Kidney (tissue), 13 donors: ENCODE measurements at regions not wholly inside any gene's neighbourhood (a gene's known extent, or its start where the extent isn't known, plus 50 kb on each side); places are given as distances from the start of the nearest gene placed in this dataset.

Experiments used
- DNase-seq, 5 donors: peaks; one replicate each; pipeline ENCODE4 v3.0.0-alpha.2; 2013 to 2020
- FAIRE-seq: peaks from 2 replicates; lab custom pipeline; 2012; peaks lifted over from hg19 to GRCh38; lab: Jason Lieb, UNC
- H3K27ac ChIP-seq, 2 donors: one replicate each; pipeline ENCODE4 v1.7.0; 2013; ENCODE audit warnings: low read depth in 2 of 2, low read length in 2 of 2, inconsistent platforms in 1 of 2
- H3K27me3 ChIP-seq: one replicate; pipeline ENCODE4 v1.7.1; 2013; ENCODE audit warnings: low read length, inconsistent platforms; ENCODE audit not compliant: control insufficient read depth, insufficient read depth
- H3K36me3 ChIP-seq, 3 donors: one replicate each; pipeline versions ENCODE4 v1.7.0 to v1.7.1; 2013; ENCODE audit warnings: low read length in 3 of 3, control low read depth in 1 of 3, inconsistent platforms in 1 of 3; ENCODE audit not compliant: insufficient read depth in 3 of 3, control insufficient read depth in 2 of 3
- H3K4me1 ChIP-seq, 3 donors: one replicate each; pipeline versions ENCODE4 v1.7.0 to v1.7.1; 2013; ENCODE audit warnings: low read length in 3 of 3, inconsistent platforms in 1 of 3, low read depth in 1 of 3; ENCODE audit not compliant: control insufficient read depth in 2 of 3, insufficient read depth in 2 of 3
- H3K4me3 ChIP-seq, 3 donors: one replicate each; pipeline versions ENCODE4 v1.7.0 to v1.8.1; 2013; ENCODE audit warnings: low read length in 3 of 3, control low read depth in 1 of 3, inconsistent platforms in 1 of 3
- H3K9ac ChIP-seq, 3 donors: one replicate each; pipeline versions ENCODE4 v1.7.0 to v1.7.1; 2013; ENCODE audit warnings: low read length in 3 of 3, control low read depth in 1 of 3, inconsistent platforms in 1 of 3
- H3K9me3 ChIP-seq, 3 donors: one replicate each; pipeline versions ENCODE4 v1.7.0 to v1.7.1; 2013; ENCODE audit warnings: low read length in 3 of 3, control low read depth in 1 of 3, inconsistent platforms in 1 of 3; ENCODE audit not compliant: control insufficient read depth in 2 of 3, insufficient read depth in 1 of 3
- CTCF ChIP-seq: IDR thresholded peaks from 3 replicates; pipeline ENCODE4 v1.5.1; 2012; ENCODE audit warnings: mild to moderate bottlenecking, moderate library complexity, borderline replicate concordance; ENCODE audit not compliant: insufficient read depth; ENCODE audit errors: extremely low read depth
- intact Hi-C: fragments of 100-400 bp; cut with DNase I; formaldehyde crosslinking; loops from one replicate; pipeline ENCODE4 v1.11.1; 2022
- donor health status: control.
- donor health status: control.
- donor health status: control.
- donor health status: control.
- donor health status: control.
- donor health status: DM: yes; HTN: yes; CAD: no.
- donor health status: Normal renal cell carcinoma (clear cell type).

GRCh38 chr3:144553301-144553700, 581.7 kb downstream of the DIPK2A start:
- Histone ChIP-seq H3K4me3 (no peak overlapping the region), H3K27me3 (no peaks in the 10 kb centered on the region), H3K9ac (no peak overlapping the region), H3K4me1 (no peaks in the 10 kb centered on the region), H3K27ac (no peak overlapping the region), H3K36me3 (no peaks in the 10 kb centered on the region), H3K9me3 (no peaks in the 10 kb centered on the region)
- DNase-seq (no peak), FAIRE-seq (no peak)
- no peak for TF ChIP-seq CTCF
- intact Hi-C loops: no loop called here

- Histone ChIP-seq H3K9me3 (no peaks in the 10 kb centered on the region), H3K9ac (no peak overlapping the region), H3K4me3 (no peak overlapping the region), H3K27ac (no peak overlapping the region), H3K36me3 (no peaks in the 10 kb centered on the region), H3K27me3 (no peaks in the 10 kb centered on the region), H3K4me1 (no peaks in the 10 kb centered on the region)
- TF ChIP-seq CTCF: no peak
- intact Hi-C loops: no loop called here
- DNase-seq (no peak), FAIRE-seq (no peak)
Observed at GRCh38 chr3:144554889-144555288, 583.3 kb downstream of the DIPK2A start.

- Histone ChIP-seq H3K27me3 (no peaks in the 10 kb centered on the region), H3K36me3 (no peaks in the 10 kb centered on the region), H3K4me1 (no peaks in the 10 kb centered on the region), H3K9ac (no peak overlapping the region), H3K27ac (no peak overlapping the region), H3K4me3 (no peak overlapping the region), H3K9me3 (no peaks in the 10 kb centered on the region)
- no peak for TF ChIP-seq CTCF
- DNase-seq (no peak), FAIRE-seq (no peak)
- intact Hi-C loops: no loop called here
Observed at GRCh38 chr3:144556392-144556791, 584.8 kb downstream of the DIPK2A start.

- FAIRE-seq (no peak), DNase-seq (no peak)
- TF ChIP-seq CTCF: no peak
- H3K4me3 ChIP-seq: no peak overlapping the region
- H3K27me3 ChIP-seq: no peaks in the 10 kb centered on the region
- no peaks in the 10 kb centered on the region for H3K9me3 ChIP-seq
- no peaks in the 10 kb centered on the region for H3K36me3 ChIP-seq
- H3K9ac ChIP-seq: no peak overlapping the region
- intact Hi-C loops: no loop called here
- H3K4me1 ChIP-seq: no peaks in the 10 kb centered on the region
- no peak overlapping the region for H3K27ac ChIP-seq
Observed at GRCh38 chr3:144557515-144557914, 585.9 kb downstream of the DIPK2A start.
